OCI-LY7 (cell line): ENCODE measurements at regions not wholly inside any gene's neighbourhood (a gene's known extent, or its start where the extent isn't known, plus 50 kb on each side); places are given as distances from the start of the nearest gene placed in this dataset.

Experiments used
- BruUV-seq: library from RNA; stranded (reverse); fragments of 400-500 nt; replicated peaks from 2 replicates; lab custom pipeline; 2021; lab: Mats Ljungman, UMichigan
- CTCF ChIA-PET: fragments of 300-600 bp; sonication (Branson Sonifier 250); formaldehyde crosslinking; loops from one replicate; lab custom pipeline; 2022; ENCODE audit warnings: antibody characterized with exemption; ENCODE audit not compliant: unreplicated experiment; lab: Charles Lee
- POLR2A ChIA-PET: fragments of 300-600 bp; sonication (Branson Sonifier 250); formaldehyde crosslinking; loops from one replicate; lab custom pipeline; 2022; ENCODE audit warnings: antibody characterized with exemption; lab: Charles Lee
- DNase-seq: peaks from one replicate; pipeline ENCODE4 v3.0.0-alpha.2; 2015; ENCODE audit warnings: low spot score
- H2AFZ ChIP-seq: fragments of 200-600 bp; sonication (generic), shearing (Covaris generic); 2 replicates; pipeline ENCODE4 v1.6.1; 2014; ENCODE audit warnings: mild to moderate bottlenecking, antibody characterized with exemption, low read length, moderate library complexity
- H3K27ac ChIP-seq: fragments of 200-600 bp; sonication (generic); 2 replicates; pipeline ENCODE4 v1.5.1; 2014; ENCODE audit warnings: mixed run types, low read depth, mild to moderate bottlenecking, moderate library complexity, low read length, inconsistent platforms; ENCODE audit not compliant: poor library complexity, severe bottlenecking
- H3K36me3 ChIP-seq: fragments of 200-600 bp; sonication (generic); 2 replicates; pipeline ENCODE4 v1.6.1; 2014; ENCODE audit warnings: mild to moderate bottlenecking, antibody characterized with exemption, low read length, moderate library complexity, mixed read lengths; ENCODE audit not compliant: insufficient read depth
- H3K4me1 ChIP-seq: fragments of 200-600 bp; sonication (generic); 2 replicates; pipeline ENCODE4 v1.5.1; 2014; ENCODE audit warnings: mild to moderate bottlenecking, low read length; ENCODE audit not compliant: insufficient read depth, poor library complexity, severe bottlenecking
- H3K4me2 ChIP-seq: fragments of 200-600 bp; sonication (generic); 2 replicates; pipeline ENCODE4 v1.6.1; 2014; ENCODE audit warnings: mild to moderate bottlenecking, low read length
- H3K4me3 ChIP-seq: fragments of 200-600 bp; sonication (generic); 2 replicates; pipeline ENCODE4 v1.5.1; 2014; ENCODE audit warnings: mild to moderate bottlenecking, low read depth, low read length; ENCODE audit not compliant: poor library complexity, severe bottlenecking
- H3K79me2 ChIP-seq: fragments of 200-600 bp; sonication (generic); 2 replicates; pipeline ENCODE4 v1.6.1; 2016; ENCODE audit warnings: low read depth, mild to moderate bottlenecking, low read length, moderate library complexity, mixed read lengths; ENCODE audit not compliant: insufficient read depth
- H3K9me2 ChIP-seq: fragments of 200-600 bp; sonication (generic); 2 replicates; pipeline ENCODE4 v1.6.1; 2016; ENCODE audit warnings: mild to moderate bottlenecking, low read length, mixed read lengths; ENCODE audit not compliant: insufficient read depth
- H3K9me3 ChIP-seq: fragments of 200-600 bp; sonication (generic); 2 replicates; pipeline ENCODE4 v1.6.1; 2014; ENCODE audit warnings: mild to moderate bottlenecking, mixed run types, low read length, mixed read lengths
- H4K20me1 ChIP-seq: fragments of 200-600 bp; sonication (generic); 2 replicates; pipeline ENCODE4 v1.6.1; 2014; ENCODE audit warnings: mild to moderate bottlenecking, antibody characterized with exemption, low read length, moderate library complexity, mixed read lengths; ENCODE audit not compliant: insufficient read depth
- EZH2phosphoT487 ChIP-seq: fragments of 200-600 bp; sonication (generic); IDR thresholded peaks from 2 replicates; pipeline ENCODE4 v1.6.1; 2018; ENCODE audit warnings: low read depth, borderline replicate concordance, mild to moderate bottlenecking, mixed run types, antibody characterized with exemption, low read length, moderate library complexity, mixed read lengths
- intact Hi-C: fragments of 100-400 bp; cut with micrococcal nuclease; formaldehyde crosslinking; loops from one replicate; pipeline ENCODE4 v1.10.0; 2022; ENCODE audit not compliant: unreplicated experiment
- TF ChIP-seq, protein P1 (sequence below): fragments of 200-600 bp; sonication (generic); conservative IDR thresholded peaks from 2 replicates; pipeline ENCODE4 v1.5.1; 2014; ENCODE audit warnings: mild to moderate bottlenecking, antibody characterized with exemption, low read length, moderate library complexity, mixed read lengths

DNA sequence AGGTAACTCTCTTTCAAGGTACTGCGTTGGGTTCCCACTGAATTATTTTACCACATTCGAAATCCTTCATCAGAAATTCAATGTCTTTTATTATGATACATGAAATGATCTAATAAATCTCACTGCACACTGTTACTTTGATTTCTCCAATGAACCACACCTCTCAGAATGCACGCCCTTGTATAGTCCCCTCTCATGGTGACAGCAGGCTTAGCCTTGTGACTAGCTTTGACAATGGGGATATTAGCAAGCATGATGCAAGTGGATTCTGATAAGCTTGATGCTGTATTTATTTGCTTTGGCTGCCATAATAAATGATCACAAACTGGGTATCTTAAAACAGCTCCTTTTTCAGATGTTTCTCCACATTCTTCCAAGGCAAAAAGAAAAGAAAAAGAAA is 100.4 kb upstream of the ETV6 start:
- ChIA-PET POLR2A (no interaction called here), CTCF (no interaction called here)
- H3K4me3 ChIP-seq, result no peak overlapping the region

DNA sequence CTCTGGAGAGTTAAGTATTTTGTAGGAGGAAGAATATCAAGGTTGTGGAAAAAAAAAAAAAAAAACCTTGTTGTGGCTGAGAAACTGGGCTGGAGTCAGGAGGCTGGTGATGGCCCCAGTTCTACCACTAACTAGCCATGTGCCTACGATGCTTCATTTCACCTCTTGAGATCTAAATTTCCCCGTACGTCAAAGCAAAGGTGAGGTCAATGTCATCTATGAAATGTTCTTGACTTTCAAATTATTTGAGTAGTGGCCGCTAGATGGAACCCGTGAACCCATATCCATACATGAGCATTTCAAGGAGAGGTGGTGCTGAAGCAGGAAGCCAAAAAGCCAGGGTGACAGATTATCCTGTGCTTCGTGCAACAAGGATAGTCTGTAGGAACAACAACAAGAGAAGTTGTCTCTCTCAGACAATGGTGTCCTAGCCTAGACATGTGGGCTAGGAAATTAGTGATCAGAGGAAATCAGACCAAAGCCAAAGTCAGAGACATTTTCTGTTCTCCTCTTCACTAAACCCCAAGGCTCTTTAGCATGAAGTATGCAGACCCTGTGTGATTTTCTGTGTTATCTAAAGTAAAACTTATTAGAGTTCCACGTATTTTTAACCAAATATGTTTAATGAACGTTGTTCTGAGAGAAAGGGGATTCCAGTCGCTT is 95.5 kb upstream of the ETV6 start:
- ChIA-PET POLR2A (interaction anchor here (0.6 kb wide), 1 partner anchor 12 kb away, joined by 8 read pairs; no protein-coding TSS in a partner anchor), CTCF (no interaction called here)
- Histone ChIP-seq H3K27ac (no peak overlapping the region), H2AFZ (peak overlapping the region; percentile 26; the same call in 1 of the 2 replicates), H3K9me3 (no peaks in the 10 kb centered on the region), H3K36me3 (no peaks in the 10 kb centered on the region), H3K9me2 (no peaks in the 10 kb centered on the region), H3K4me2 (peak overlapping the region; percentile 23; the same call in 1 of the 2 replicates), H3K4me3 (no peak overlapping the region), H3K79me2 (no peaks in the 10 kb centered on the region), H3K4me1 (peaks cover 5% of the 10 kb centered on the region), H4K20me1 (no peaks in the 10 kb centered on the region)
- no TSS peak for BruUV-seq
- TF ChIP-seq, protein P1, sequence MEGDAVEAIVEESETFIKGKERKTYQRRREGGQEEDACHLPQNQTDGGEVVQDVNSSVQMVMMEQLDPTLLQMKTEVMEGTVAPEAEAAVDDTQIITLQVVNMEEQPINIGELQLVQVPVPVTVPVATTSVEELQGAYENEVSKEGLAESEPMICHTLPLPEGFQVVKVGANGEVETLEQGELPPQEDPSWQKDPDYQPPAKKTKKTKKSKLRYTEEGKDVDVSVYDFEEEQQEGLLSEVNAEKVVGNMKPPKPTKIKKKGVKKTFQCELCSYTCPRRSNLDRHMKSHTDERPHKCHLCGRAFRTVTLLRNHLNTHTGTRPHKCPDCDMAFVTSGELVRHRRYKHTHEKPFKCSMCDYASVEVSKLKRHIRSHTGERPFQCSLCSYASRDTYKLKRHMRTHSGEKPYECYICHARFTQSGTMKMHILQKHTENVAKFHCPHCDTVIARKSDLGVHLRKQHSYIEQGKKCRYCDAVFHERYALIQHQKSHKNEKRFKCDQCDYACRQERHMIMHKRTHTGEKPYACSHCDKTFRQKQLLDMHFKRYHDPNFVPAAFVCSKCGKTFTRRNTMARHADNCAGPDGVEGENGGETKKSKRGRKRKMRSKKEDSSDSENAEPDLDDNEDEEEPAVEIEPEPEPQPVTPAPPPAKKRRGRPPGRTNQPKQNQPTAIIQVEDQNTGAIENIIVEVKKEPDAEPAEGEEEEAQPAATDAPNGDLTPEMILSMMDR, result peak; percentile 84
- no peak for TF ChIP-seq EZH2phosphoT487
- intact Hi-C loops, result loop anchor here (1.0 kb wide), 1 partner anchor 479 kb away; no protein-coding TSS in a partner anchor
- peak; percentile 78 for DNase-seq

More for the DNA sequence above, 100.4 kb upstream of the ETV6 start:
- no TSS peak for BruUV-seq
- H3K79me2 ChIP-seq, result no peaks in the 10 kb centered on the region
- H3K4me1 ChIP-seq, result peaks cover 23% of the 10 kb centered on the region
- H3K4me2 ChIP-seq, result no peak overlapping the region
- no peak overlapping the region for H2AFZ ChIP-seq
- no peak for DNase-seq
- H3K9me3 ChIP-seq, result no peaks in the 10 kb centered on the region
- H4K20me1 ChIP-seq, result no peaks in the 10 kb centered on the region
- intact Hi-C loops, result no loop called here
- TF ChIP-seq, protein P1, result no peak
- no peak for TF ChIP-seq EZH2phosphoT487
- no peak overlapping the region for H3K27ac ChIP-seq
- H3K36me3 ChIP-seq, result no peaks in the 10 kb centered on the region
- no peaks in the 10 kb centered on the region for H3K9me2 ChIP-seq

DNA sequence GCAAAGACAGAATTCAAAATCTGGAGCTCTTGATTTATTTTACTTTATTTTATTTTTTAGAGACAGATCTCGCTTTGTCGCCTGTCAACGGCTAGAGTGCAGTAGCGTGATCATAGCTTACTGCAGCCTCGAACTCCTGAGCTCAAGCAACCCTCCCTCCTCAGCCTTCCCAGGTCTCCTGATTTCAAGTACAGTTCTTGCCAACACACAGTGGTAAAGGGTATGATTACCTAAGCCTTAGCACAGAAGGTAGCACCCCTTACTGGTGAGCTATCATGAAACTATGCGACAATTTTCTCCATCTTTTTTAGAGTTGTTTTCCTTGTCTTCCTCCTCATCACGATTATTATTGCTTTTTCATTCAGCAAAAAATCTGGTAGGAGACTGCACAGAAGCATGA is 94.3 kb upstream of the ETV6 start:
- Histone ChIP-seq H3K4me2 (no peak overlapping the region), H3K4me1 (peaks cover 5% of the 10 kb centered on the region), H3K9me2 (no peaks in the 10 kb centered on the region), H3K27ac (no peak overlapping the region), H3K4me3 (no peak overlapping the region), H3K36me3 (no peaks in the 10 kb centered on the region), H3K79me2 (no peaks in the 10 kb centered on the region), H3K9me3 (no peaks in the 10 kb centered on the region), H2AFZ (no peak overlapping the region), H4K20me1 (no peaks in the 10 kb centered on the region)
- DNase-seq, result no peak
- intact Hi-C loops, result no loop called here
- ChIA-PET POLR2A (no interaction called here), CTCF (interaction anchor here (0.8 kb wide), 1 partner anchor 479 kb away, joined by 3 read pairs; no protein-coding TSS in a partner anchor)
- BruUV-seq, result no TSS peak
- TF ChIP-seq, protein P1, result no peak
- no peak for TF ChIP-seq EZH2phosphoT487
